Thoracic aorta (tissue), 2 donors: ENCODE measurements at regions not wholly inside any gene's neighbourhood (a gene's known extent, or its start where the extent isn't known, plus 50 kb on each side); places are given as distances from the start of the nearest gene placed in this dataset.

ENCODE experiments used
- ATAC-seq: fragments of 150-250 bp; one replicate; pipeline ENCODE4 v1.8.0; 2017; ENCODE audit warnings: low read depth; ENCODE audit not compliant: insufficient number of reproducible peaks, low FRiP score
- DNase-seq: peaks from one replicate; pipeline ENCODE4 v3.0.0-alpha.2; 2020; ENCODE audit warnings: low spot score
- H3K27ac ChIP-seq, 2 donors: fragments of 200-600 bp; sonication (generic); 1 replicate in 1 of 2; 2 replicates in 1 of 2; pipeline ENCODE4 v1.5.1; 2016; ENCODE audit warnings: mild to moderate bottlenecking in 2 of 2, moderate library complexity in 2 of 2
- H3K27me3 ChIP-seq: fragments of 200-600 bp; sonication (generic); replicated peaks from 2 replicates; pipeline ENCODE4 v1.6.0; 2016; ENCODE audit warnings: mild to moderate bottlenecking; ENCODE audit not compliant: insufficient read depth
- H3K36me3 ChIP-seq: fragments of 200-600 bp; sonication (generic); one replicate; pipeline ENCODE4 v1.5.1; 2016
- H3K4me1 ChIP-seq, 2 donors: fragments of 200-600 bp; sonication (generic); 1 replicate in 1 of 2; 2 replicates in 1 of 2; pipeline versions ENCODE4 v1.5.1 to v1.6.0; 2016; ENCODE audit warnings: low read depth in 2 of 2, mild to moderate bottlenecking in 1 of 2; ENCODE audit not compliant: control insufficient read depth in 1 of 2
- H3K4me3 ChIP-seq: fragments of 200-600 bp; sonication (generic); 2 replicates; pipeline ENCODE4 v1.5.1; 2016; ENCODE audit warnings: mild to moderate bottlenecking
- H3K9me3 ChIP-seq: fragments of 200-600 bp; sonication (generic); 2 replicates; pipeline ENCODE4 v1.5.1; 2016
- CTCF ChIP-seq: fragments of 200-600 bp; sonication (generic); IDR thresholded peaks from one replicate; pipeline ENCODE4 v1.5.1; 2019; ENCODE audit warnings: antibody characterized with exemption

GRCh38 chr5:40406741-40407211 lies 272.9 kb upstream of the PTGER4 start:
- Histone ChIP-seq H3K27me3 (no peaks in the 10 kb centered on the region), H3K36me3 (no peaks in the 10 kb centered on the region), H3K4me3 (no peak overlapping the region), H3K27ac (peak overlapping the region in 1 of 2 donors; percentile 52), H3K9me3 (no peaks in the 10 kb centered on the region), H3K4me1 (peaks cover 20 to 32% of the 10 kb centered on the region in 2 donors)
- DNase-seq (no peak), ATAC-seq (no peak)
- TF ChIP-seq CTCF, result no peak

DNA sequence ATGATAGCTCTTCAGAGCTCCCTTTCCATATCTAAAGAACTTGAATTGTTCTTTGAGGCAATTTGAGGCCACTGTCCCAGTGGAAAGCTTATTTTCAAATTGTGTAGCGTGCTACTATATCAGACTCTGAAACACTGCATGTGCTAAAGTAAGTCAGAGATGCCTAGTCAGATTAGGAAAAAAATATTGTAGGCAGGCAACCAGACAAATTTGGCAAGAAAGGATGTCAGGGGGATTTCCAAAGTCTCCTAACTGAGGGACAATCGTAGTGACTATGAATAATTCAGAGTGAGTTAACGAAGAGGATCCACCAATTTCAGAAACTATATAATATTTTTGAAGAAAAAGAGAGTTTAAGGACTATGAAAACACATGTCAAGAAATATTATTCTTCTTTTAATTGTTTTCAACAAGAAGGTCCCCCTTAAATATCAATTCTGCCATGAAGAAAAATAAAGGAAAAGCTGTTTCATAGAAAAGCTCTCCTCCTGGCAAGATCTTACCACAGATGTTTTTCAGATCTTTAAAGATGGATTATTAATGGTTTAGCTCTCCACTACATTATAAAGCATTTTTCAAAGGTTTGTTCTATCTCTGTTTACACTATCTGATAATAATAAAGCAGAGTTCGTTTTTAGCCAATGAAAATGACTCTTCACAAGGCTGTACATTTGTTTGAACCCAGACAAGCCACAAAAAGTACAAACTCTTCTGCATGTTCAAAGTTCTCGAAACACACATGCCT lies 273.5 kb upstream of the PTGER4 start:
- H3K36me3 ChIP-seq, result no peaks in the 10 kb centered on the region
- no peak overlapping the region for H3K4me3 ChIP-seq
- TF ChIP-seq CTCF, result no peak
- DNase-seq, result no peak
- no peaks in the 10 kb centered on the region for H3K27me3 ChIP-seq
- peaks cover 17 to 30% of the 10 kb centered on the region in 2 donors for H3K4me1 ChIP-seq
- peak overlapping the region in 1 of 2 donors; percentile 52 for H3K27ac ChIP-seq
- H3K9me3 ChIP-seq, result no peaks in the 10 kb centered on the region
- no peak for ATAC-seq

DNA sequence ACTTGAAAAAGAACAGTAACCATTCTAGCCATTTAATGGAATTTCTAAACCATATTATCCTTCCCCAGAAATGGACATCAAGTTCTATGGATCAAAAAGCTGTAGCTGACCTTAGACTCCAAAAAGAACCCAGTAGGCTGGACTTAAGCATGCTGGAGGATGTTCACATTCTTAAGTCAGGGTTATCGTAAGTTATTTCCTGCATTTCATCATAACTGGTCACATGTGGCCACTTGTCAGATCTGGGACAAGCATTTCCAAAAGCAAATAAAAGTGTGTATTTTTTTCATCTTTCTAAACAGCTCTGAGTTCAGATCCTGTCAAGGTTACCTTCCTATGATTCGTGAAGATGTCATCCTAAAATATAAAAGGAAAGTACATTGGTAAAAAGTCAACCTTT lies 274.5 kb upstream of the PTGER4 start:
- no peaks in the 10 kb centered on the region for H3K36me3 ChIP-seq
- peaks cover 9 to 22% of the 10 kb centered on the region in 2 donors for H3K4me1 ChIP-seq
- no peak overlapping the region for H3K4me3 ChIP-seq
- no peak for TF ChIP-seq CTCF
- ATAC-seq, result no peak
- no peaks in the 10 kb centered on the region for H3K27me3 ChIP-seq
- H3K27ac ChIP-seq, result peak overlapping the region in 1 of 2 donors; percentile 52
- no peak for DNase-seq
- no peaks in the 10 kb centered on the region for H3K9me3 ChIP-seq

DNA sequence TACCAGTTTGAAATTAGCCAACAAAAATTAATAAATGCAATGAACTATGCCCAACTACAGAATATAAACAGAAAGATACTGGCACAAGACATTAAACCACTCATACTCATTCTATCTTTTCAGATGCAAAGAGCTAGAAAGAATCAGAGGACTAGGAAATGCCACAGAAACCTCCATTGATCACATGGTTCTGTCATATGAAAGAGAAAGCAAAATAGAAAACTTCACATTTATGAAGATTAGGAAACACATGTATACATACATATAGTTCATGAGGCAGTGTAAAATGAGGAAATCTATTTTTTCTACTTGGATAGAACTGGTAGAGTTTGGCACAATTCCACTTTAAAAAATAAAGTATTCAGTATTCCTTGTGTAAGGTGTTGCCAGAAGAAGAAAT lies 275.1 kb upstream of the PTGER4 start:
- Histone ChIP-seq H3K27me3 (no peaks in the 10 kb centered on the region), H3K36me3 (no peaks in the 10 kb centered on the region), H3K4me3 (no peak overlapping the region), H3K27ac (no peak overlapping the region), H3K9me3 (no peaks in the 10 kb centered on the region), H3K4me1 (peaks cover 5 to 22% of the 10 kb centered on the region in 2 donors)
- TF ChIP-seq CTCF, result no peak
- DNase-seq (no peak), ATAC-seq (no peak)

GRCh38 chr5:40402007-40402364 lies 277.7 kb upstream of the PTGER4 start:
- Histone ChIP-seq H3K36me3 (no peaks in the 10 kb centered on the region), H3K27me3 (no peaks in the 10 kb centered on the region), H3K27ac (no peak overlapping the region), H3K4me3 (no peak overlapping the region), H3K4me1 (peaks cover 5 to 22% of the 10 kb centered on the region in 2 donors), H3K9me3 (no peaks in the 10 kb centered on the region)
- TF ChIP-seq CTCF, result no peak
- DNase-seq (no peak), ATAC-seq (no peak)
